Nucleus accumbens (tissue), 56 donors: ENCODE measurements at regions not wholly inside any gene's neighbourhood (a gene's known extent, or its start where the extent isn't known, plus 50 kb on each side); places are given as distances from the start of the nearest gene placed in this dataset.

ENCODE experiments used
- DNase-seq, 56 donors: peaks; one replicate each; lab custom pipeline; 2025; lab: John Stamatoyannopoulos, UW

DNA sequence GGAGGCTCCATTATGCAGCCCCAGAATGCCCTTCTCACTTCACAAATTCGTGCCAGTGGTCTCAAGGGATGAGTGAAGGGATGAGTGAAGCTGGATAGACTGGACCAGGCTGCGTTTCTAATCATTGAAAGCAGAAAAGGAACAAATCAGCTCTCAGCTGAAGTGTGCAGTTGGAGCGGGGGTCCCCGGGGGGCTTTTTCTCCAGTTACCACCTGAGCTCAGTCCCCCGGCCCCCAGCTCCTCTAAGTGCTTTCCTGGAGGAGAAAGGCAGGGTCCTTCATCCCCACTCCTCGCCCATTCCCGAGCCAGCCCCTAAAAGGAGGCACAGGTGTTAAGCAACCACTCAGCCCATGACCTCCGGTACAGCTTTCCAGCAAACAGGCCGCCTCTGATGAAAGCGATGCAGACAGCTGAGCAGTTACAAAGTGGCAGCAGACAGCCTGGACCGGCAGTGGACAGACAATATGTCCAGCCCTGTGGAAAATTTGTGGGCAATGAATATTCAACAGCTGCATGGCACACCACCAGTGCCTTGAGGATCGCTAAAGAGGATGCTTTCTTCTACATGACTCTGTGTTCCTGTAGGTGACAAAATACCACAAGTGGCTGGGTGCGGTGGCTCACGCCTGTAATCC, 110.7 kb upstream of the UBL3 start:
- DNase-seq = no peak

DNA sequence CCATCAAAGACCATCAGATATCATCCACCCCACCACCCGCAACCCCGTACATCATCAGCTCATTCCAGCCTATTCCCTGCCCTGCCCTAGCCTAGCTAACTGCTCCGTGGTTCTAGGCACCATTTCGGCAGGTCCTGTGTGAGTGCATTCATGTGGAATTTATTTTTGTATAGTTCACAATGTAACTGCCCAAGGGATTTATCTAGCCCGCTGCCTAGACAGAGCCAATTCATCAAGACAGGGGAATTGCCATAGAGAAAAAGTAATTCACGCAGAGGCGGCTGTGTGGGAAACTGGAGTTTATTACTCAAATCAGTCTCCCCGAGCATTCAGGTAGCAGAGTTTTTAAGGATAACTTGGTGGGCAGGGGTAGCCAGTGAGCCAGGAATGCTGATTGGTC, 109.2 kb upstream of the UBL3 start:
- no peak for DNase-seq

DNA sequence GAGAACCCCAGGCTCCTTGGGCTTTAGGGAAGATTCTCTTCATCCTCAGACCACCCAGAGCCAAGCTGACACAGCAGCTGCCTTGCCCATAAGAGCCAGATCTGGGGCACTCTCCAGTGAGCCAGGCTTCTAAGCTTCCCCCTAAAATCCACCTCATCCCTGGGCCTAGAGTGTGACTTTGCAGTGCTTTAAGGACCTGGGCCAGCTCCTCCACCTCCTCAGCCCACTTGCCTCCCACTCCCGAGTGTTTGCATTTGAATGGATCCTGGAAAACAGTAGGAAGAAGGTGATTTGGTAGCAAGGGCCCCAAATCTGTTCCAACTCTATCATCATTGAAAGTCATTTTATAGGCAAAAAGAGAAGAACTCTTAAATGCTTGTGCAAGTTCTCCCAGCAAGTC, 108.7 kb upstream of the UBL3 start:
- DNase-seq = no peak

DNA sequence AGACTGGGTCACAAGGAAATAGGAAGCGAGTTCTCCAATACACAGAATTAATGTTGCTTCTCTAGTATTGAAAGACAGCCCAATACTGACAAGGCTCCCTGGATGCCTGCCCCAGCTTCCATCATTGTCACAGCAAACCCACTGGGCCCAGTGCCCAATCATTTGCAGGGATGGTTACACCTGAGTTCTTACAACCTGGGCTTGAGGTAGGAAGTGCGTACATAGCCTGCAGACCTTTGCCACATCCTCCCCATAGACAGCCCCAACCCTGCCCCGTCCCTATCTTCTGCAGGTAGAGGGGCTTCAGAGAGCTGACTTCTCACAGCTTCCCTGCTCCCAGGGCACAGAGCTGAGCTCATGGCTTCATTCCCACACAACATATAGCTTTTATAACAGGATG, 108.1 kb upstream of the UBL3 start:
- DNase-seq = no peak

DNA sequence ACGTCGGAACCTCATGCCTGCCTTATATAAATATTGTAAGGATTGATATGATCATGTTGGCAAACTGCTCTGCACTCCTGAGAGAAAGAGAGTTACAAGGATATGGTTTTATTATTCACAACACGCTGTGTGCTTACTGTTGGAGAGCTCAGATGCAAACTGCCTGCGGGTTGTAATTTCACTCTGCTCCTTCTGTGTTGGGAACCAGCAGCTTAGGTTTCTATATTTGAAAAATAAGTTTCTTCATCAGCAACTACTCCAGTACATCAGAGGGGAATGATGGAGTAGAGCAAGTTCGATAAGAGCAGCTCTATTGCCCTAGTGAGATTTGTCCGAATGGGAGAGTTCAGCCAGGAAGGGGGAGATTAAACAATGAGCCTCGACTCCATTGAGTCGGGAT, 106.9 kb upstream of the UBL3 start:
- DNase-seq = no peak

DNA sequence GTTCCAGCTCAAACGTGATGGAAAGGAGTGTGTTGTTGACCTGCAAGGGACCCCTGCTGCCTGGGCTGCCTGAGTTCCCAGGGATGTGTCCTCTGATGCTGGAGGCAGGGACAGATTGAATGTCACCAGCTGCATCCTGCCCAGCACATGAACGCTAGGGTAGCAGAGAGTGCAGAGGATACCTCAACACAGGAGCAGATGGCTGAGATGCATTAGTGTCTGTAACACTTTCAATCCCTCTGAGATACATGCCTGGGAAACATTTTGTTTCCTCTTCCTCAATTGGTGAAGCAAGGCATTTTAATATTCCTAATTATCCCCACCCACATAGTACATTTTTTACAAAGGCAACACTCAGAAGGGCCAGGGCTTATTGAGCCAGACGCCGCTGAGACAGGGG, 106.4 kb upstream of the UBL3 start:
- DNase-seq = no peak

DNA sequence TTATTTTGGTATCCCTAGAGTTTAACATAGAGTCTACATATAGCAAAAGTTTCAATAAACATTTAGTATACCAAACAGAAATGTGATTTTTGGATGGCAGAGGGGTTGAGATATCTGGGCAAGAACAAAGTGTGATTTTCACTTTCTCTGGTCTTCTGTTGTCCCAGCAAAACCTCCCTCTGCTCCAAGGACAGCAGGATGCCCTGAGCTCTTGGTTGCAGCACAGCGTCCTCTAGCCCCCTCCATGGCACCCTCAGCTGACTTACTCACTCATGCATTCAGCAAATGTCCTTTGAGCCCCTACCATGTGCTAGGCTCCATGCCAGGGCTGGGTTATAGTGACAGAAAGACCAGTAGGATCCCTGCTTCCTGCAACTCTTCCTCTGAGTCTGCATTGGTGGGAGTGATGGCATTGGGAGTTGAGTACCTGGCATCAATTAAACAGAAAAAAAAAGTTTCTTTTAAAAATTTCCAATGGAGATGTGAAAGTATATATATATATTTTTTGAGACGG, 104.8 kb upstream of the UBL3 start:
- no peak for DNase-seq

DNA sequence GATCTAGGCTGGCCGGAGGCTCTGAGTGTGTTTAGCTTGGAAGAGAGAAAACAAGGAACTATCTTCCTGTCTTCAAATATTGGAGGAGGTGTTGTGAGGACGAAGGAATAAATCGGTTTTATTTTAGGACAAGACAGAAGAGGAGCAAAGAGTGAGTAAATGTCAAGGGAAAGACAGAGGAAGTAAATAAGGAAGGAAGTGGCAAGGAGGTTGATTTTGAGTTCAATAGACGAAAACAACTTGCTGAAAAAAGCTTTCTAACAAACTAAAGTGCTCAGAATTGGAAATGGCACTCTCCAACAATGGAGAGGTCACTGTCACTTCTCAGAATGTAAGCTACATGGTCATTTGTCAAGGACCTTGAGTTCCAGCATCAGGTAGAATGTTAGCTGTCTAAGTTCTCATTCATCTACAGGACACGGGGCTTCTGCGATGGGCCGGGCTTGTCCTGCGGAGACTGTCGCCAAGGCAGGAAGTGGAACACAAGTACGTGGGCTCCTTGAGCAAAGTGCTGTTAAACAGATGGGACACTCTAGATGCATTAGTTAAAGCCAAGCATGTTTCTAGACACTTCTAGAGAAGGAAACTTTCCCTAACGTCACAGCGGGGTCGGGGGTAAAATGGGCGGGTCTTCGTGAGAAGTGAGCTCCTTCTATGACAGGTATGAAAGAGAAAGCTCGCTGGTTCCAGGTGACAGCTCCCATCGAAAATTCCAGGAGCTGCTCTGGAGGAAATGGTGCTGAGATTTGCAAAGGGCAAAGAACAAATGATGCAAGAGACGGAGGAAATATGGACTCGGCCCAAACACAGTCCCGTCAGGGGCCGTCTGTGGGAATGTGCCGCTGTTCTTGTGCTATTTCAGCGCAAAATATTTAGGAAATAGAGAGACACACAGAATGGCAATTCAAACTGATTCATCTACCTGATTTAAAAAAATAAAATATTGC, 103.9 kb upstream of the UBL3 start:
- no peak for DNase-seq

DNA sequence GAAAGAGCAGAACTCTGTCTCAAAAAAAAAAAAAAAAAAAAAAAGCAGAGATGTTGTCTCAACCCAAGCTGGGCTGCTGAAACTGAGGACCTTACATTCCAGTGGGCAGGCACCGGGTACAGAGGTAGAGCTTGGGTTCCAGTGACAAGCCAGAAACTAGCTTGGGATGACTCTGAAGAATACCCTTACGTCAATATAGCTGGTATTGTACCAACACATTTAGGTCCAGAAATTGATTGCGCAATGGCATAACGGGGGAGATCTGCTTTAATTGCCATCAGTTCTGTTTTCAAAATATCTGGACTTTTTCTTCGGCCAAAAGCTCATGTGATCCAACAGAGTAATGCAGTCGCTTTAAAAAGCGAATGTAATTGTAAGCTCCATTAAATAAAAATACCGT, 103.1 kb upstream of the UBL3 start:
- DNase-seq = no peak

DNA sequence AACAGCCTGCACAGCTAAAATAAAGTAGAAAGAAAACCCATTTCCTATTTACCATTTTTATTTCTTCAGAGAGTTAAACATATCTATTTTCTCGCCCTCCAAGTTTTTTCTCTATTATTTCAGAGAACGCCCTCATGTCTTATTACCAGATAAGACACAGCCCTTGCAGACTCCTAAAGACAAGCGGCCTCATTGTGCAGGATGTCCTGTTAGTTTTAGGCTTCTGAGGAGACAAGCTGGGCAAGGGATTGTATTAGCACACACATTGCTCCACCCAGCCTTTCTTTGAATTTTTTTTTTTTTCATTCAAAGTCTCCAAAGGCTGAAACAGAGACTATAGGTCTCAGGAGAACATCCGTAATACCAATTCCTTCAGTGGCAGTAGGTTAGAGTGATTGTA, 101.8 kb upstream of the UBL3 start:
- no peak for DNase-seq

DNA sequence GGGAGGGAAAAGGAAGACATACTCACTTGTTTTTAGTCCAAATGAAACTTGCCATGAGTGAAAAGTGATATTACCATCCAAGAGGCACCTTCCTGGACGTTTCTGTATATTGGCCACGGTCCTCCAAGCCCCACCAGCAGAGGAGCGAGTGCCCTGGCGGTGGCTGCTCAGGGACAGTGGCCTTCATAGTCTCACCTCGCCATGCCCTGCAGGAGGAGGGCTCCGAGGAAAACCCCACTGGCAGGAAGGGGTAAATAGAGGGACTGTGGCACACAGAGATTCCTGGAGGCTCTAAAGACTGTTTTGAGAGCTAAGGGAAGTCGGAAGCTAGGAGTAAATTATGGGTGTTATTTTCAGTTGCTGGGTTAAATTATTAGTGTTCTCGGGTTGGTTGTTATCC, 98.4 kb upstream of the UBL3 start:
- DNase-seq = no peak

DNA sequence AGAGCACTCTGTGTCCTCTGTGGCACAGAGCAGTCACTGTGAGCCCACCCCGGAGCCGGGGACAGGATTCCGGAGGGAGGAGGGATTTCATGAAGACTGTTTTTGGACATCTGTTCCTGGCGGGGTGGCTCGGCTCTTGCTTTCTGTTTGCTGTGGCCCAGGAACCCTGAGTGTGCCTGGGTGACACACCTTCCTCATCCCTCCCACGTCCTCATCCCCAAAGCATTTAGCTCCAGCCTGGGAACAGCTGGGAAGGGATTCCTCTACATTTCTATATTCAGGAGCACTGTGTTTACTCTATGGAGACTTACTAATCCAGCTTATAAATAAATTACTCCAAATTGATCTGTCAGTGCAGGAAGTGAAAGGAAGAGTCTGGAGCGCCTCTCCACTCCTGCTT, 97.8 kb upstream of the UBL3 start:
- DNase-seq = no peak

DNA sequence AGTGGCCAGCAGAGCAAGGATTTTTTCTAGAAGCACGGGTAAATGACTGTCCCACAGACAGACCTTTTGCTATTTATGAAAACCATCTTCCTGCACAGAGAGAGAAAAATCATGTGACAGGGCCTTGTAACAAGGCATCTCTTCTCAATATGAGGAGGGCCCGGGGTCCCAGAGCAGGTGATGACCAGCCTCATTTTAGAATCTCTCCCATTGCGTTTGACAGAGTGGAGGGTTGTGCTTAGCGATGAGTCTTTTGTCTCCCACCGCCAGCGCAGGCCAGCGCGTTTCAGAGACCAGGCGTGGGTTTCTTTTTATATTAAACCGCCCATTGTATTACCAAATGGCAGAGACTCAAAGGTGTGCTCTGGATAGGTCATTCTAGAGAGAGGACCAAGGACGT, 97.4 kb upstream of the UBL3 start:
- DNase-seq = no peak

DNA sequence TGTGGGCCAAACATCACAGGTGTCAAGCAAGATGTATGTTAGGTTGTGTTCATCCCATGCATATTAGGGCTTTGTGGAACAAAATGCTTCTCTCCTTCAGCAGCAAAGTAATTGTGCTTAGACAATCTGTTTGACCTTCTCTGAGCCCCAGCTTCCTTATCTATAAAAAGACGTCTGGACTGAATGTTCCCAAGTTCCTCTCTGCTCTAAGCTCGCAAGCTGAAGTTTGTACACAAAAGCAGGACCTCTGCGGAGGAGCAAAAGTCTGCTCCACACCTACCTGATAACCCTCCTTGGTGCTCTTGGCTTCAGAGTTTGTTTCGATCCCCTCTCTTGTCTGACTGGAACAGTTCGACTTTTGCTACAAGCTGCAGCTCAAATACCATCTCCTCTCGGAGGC, 95.7 kb upstream of the UBL3 start:
- DNase-seq = no peak

DNA sequence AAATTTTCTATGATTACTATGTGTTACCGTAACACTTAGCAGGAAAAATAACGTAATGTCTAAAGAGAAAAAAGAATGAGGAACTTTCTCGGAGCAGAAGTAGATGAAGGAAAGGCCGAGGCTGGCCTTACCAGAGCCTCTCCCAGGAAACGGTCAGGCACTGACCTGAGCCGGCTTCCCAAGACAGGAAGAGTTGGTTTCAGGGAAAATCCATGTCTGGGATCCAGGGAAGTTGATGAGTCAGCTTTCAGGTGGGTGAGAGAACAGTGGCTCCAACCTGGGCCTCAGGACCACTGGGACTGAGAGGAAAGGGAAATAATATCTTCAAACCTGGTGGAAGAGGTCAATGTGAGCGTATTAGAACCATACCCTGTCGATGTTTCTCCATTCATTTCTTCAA, 93.3 kb upstream of the UBL3 start:
- no peak for DNase-seq

DNA sequence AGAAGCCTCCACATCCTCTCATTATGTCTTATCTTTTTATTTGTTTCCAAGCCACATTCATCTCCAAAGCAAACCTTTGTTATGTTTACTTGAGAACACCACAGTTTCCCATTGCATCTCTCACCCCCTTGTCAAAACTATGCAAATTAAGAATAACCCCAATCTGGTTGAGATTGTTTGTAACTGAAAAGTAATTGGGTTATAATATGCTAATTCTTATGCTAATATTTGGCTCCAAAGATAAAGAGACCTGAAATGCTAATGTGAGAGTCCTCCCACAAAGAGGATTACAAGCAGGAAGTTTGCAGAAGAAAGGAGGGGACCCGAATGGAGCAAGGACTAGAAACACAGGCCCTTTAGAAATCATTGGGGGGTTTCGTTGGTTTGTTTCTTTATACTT, 92.9 kb upstream of the UBL3 start:
- DNase-seq = no peak

DNA sequence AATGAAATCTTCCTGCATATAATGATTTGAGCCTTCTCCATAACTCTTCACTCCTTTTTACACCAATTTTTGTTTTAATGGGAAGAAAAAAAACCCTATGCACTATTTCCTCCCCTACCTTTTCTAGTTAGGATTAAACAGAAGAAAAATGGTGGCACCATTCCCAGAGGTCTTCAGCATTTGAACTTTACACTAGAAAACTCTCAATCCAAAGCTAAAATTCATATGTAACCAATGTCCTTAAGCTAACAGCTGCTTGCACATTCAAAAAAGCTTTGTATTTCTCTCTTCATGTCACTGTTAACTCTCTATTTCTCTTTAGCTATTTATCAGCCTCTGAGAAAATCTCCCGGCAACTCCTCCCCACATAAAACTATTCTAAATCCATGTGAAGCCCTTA, 90.3 kb upstream of the UBL3 start:
- DNase-seq = no peak

DNA sequence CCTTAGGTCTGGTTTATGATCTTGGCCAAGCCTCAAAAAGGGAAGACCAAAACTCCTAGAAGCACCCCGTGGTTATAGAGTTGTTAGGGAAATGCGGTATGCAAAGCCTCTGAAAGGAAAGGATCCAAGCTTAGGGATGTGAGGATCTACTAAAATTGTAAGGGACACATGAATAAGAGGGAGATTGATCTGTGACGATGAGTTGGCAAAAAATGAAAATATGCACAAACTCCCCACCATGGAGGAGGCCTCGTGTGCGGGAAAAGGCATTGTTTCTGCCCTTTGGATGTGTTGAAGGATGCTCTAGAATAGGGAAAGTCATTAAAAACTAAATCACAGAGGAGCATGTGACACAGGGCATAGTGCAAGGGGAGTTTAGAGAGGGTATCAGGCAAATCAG, 88.7 kb upstream of the UBL3 start:
- DNase-seq = no peak

DNA sequence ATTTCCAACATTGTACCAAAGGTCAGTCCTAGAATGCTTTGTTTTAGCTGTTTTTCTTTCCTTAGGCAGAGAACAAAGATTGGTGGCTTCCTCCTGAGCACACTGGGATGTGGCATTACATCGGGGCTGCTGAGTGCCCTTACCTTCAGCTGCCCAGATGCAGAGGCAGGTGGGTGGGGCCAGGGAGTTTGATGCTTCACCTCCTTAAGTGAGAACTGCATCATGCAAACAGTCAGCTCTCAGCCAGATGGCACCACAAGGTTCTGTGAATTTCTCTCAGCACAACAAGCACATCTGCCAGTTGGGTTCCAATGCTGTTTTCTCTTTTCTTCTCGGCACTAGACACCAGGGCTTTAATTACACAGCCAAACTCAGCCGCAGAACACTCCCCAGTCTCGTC, 87.4 kb upstream of the UBL3 start:
- peak in 2 of 56 donors; percentile 7 to 10 for DNase-seq

DNA sequence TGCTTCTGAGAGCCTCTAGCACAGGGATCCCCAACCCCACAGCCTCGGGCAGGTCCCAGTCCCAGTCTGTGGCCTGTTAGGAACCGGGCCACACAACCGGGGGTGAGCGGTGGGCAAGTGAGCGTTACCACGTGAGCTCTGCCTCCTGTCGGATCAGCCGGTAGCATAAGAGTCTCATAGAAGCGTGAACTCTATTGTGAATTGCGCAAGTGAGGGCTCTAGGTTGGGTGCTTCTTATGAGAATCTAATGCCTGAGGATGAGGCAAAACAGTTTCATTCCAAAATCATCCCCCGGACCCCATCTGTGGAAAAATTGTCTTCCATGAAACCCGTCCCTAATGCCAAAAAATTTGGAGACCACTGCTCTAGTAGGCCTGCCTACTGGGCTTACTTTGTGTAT, 87.0 kb upstream of the UBL3 start:
- DNase-seq = no peak

DNA sequence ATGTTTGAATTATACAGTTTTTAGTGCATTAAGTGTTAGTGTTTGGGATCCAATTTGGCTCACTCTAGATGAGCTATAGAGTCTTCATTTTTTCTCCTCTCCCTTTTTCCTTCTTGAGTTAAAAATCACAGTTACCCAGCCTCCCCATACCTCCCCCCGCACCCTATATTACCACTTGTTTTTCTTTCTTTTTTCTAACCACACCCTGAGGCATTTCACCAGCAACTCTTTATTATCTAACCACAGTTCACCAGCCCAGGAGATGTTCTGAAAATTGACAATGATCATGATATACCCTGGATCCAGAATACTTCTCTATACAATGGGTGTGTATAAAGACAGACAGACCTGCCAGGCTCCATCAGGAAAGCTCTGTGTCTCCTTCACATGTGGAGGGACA, 86.5 kb upstream of the UBL3 start:
- DNase-seq = no peak
